HG02852 (cell line): ENCODE measurements at regions not wholly inside any gene's neighbourhood (a gene's known extent, or its start where the extent isn't known, plus 50 kb on each side); places are given as distances from the start of the nearest gene placed in this dataset.
"Not testable (repeated sequence)": the region's sequence is repeated elsewhere in the genome, so short reads cannot be mapped to it uniquely, and the experiment has no call there.

Source experiments
- ATAC-seq: cut with Tn5 transposase; IDR thresholded peaks from one replicate; pipeline ENCODE4 v1.9.1; 2021; ENCODE audit warnings: mild to moderate bottlenecking, moderate library complexity; ENCODE audit not compliant: unreplicated experiment

GRCh38 chr1:166690596-166690995, 148.7 kb upstream of the POGK start:
- not testable (repeated sequence) for ATAC-seq

GRCh38 chr1:166691476-166691875, 147.8 kb upstream of the POGK start:
- ATAC-seq, result no peak

GRCh38 chr1:166692346-166692745, 146.9 kb upstream of the POGK start:
- no peak for ATAC-seq

GRCh38 chr1:166693158-166693557, 146.1 kb upstream of the POGK start:
- no peak for ATAC-seq

- no peak for ATAC-seq
Observed at GRCh38 chr1:166693673-166694297, 145.5 kb upstream of the POGK start.

- ATAC-seq, result no peak
Observed at GRCh38 chr1:166695115-166695514, 144.2 kb upstream of the POGK start.

GRCh38 chr1:166695834-166696233, 143.4 kb upstream of the POGK start:
- ATAC-seq, result not testable (repeated sequence)

- no peak for ATAC-seq
Observed at GRCh38 chr1:166698771-166699170, 140.5 kb upstream of the POGK start.

GRCh38 chr1:166699613-166700012, 139.7 kb upstream of the POGK start:
- ATAC-seq, result no peak

GRCh38 chr1:166700696-166701095, 138.6 kb upstream of the POGK start:
- ATAC-seq, result no peak

GRCh38 chr1:166701603-166702100, 137.6 kb upstream of the POGK start:
- no peak for ATAC-seq

GRCh38 chr1:166703141-166703540, 136.1 kb upstream of the POGK start:
- ATAC-seq, result no peak

GRCh38 chr1:166703726-166704462, 135.4 kb upstream of the POGK start:
- ATAC-seq, result no peak

GRCh38 chr1:166705376-166706289, 133.6 kb upstream of the POGK start:
- no peak for ATAC-seq

- no peak for ATAC-seq
Observed at GRCh38 chr1:166716620-166717019, 122.7 kb upstream of the POGK start.

GRCh38 chr1:166721145-166721544, 118.1 kb upstream of the POGK start:
- ATAC-seq, result no peak

- ATAC-seq, result no peak
Observed at GRCh38 chr1:166730299-166730888, 108.9 kb upstream of the POGK start.

GRCh38 chr1:166738140-166738539, 101.1 kb upstream of the POGK start:
- no peak for ATAC-seq

GRCh38 chr1:166738873-166739272, 100.4 kb upstream of the POGK start:
- no peak for ATAC-seq

GRCh38 chr1:166740668-166741276, 98.5 kb upstream of the POGK start:
- ATAC-seq, result no peak

GRCh38 chr1:166763318-166763717, 76.0 kb upstream of the POGK start:
- ATAC-seq, result no peak
